GM19193 (cell line): ENCODE measurements at regions not wholly inside any gene's neighbourhood (a gene's known extent, or its start where the extent isn't known, plus 50 kb on each side); places are given as distances from the start of the nearest gene placed in this dataset.

Experiments
- POLR2A ChIP-seq: IDR thresholded peaks from 4 replicates; pipeline ENCODE4 v1.6.1; 2011; ENCODE audit not compliant: insufficient read depth, insufficient read length; ENCODE audit errors: extremely low read depth

- TF ChIP-seq POLR2A: no peak
Measured at GRCh38 chr5:125194883-125195282, 448.4 kb upstream of the ZNF608 start.

- no peak for TF ChIP-seq POLR2A
Measured at GRCh38 chr5:125196481-125197111, 450.2 kb upstream of the ZNF608 start.

GRCh38 chr5:125197321-125197720 lies 450.9 kb upstream of the ZNF608 start:
- TF ChIP-seq POLR2A: no peak

GRCh38 chr5:125198270-125198974 lies 452.0 kb upstream of the ZNF608 start:
- no peak for TF ChIP-seq POLR2A

GRCh38 chr5:125199373-125199772 lies 452.9 kb upstream of the ZNF608 start:
- no peak for TF ChIP-seq POLR2A

GRCh38 chr5:125199968-125200865 lies 453.8 kb upstream of the ZNF608 start:
- TF ChIP-seq POLR2A: no peak

GRCh38 chr5:125200866-125201373 lies 454.5 kb upstream of the ZNF608 start:
- TF ChIP-seq POLR2A: no peak

GRCh38 chr5:125201446-125202052 lies 455.1 kb upstream of the ZNF608 start:
- TF ChIP-seq POLR2A: no peak

- TF ChIP-seq POLR2A: no peak
Measured at GRCh38 chr5:125202353-125202752, 455.9 kb upstream of the ZNF608 start.

GRCh38 chr5:125202871-125203438 lies 456.5 kb upstream of the ZNF608 start:
- TF ChIP-seq POLR2A: no peak

GRCh38 chr5:125203912-125204311 lies 457.5 kb upstream of the ZNF608 start:
- no peak for TF ChIP-seq POLR2A

- TF ChIP-seq POLR2A: no peak
Measured at GRCh38 chr5:125205601-125206225, 459.3 kb upstream of the ZNF608 start.

- TF ChIP-seq POLR2A: no peak
Measured at GRCh38 chr5:125207856-125208255, 461.4 kb upstream of the ZNF608 start.

GRCh38 chr5:125209650-125210049 lies 463.2 kb upstream of the ZNF608 start:
- no peak for TF ChIP-seq POLR2A
